DND-41 (cell line): ENCODE measurements at regions not wholly inside any gene's neighbourhood (a gene's known extent, or its start where the extent isn't known, plus 50 kb on each side); places are given as distances from the start of the nearest gene placed in this dataset.

Source experiments
- ATAC-seq: fragments of 200-7000 bp; cut with Tn5 transposase; 3 replicates; pipeline ENCODE4 v1.9.1; 2021; ENCODE audit warnings: low read depth; ENCODE audit not compliant: insufficient read depth
- DNase-seq: peaks from one replicate; pipeline ENCODE4 v3.0.0-alpha.2; 2020
- H2AFZ ChIP-seq: 2 replicates; pipeline ENCODE4 v1.6.0; 2012; ENCODE audit warnings: low read depth, low read length
- H3K27ac ChIP-seq: 2 replicates; pipeline ENCODE4 v1.5.1; 2012; ENCODE audit warnings: low read length, inconsistent platforms
- H3K27me3 ChIP-seq: fragments of 200-600 bp; sonication (generic); 2 replicates; pipeline ENCODE4 v1.6.0; 2012; ENCODE audit warnings: low read length, mild to moderate bottlenecking, inconsistent platforms; ENCODE audit not compliant: insufficient read depth, poor library complexity
- H3K36me3 ChIP-seq: 2 replicates; pipeline ENCODE4 v1.5.1; 2012; ENCODE audit warnings: low read length, inconsistent platforms; ENCODE audit not compliant: insufficient read depth
- H3K4me1 ChIP-seq: 2 replicates; pipeline ENCODE4 v1.5.1; 2012; ENCODE audit warnings: mild to moderate bottlenecking, low read length; ENCODE audit not compliant: insufficient read depth
- H3K4me2 ChIP-seq: 2 replicates; pipeline ENCODE4 v1.6.0; 2012; ENCODE audit warnings: mild to moderate bottlenecking, moderate library complexity, low read length, inconsistent platforms; ENCODE audit not compliant: insufficient read depth
- H3K4me3 ChIP-seq, 2 experiments: fragments of 200-600 bp in 1 of 2; shearing (Covaris generic) in 1 of 2; 2 replicates each; pipeline ENCODE4 v1.5.1; 2012 to 2016; ENCODE audit warnings: inconsistent platforms in 2 of 2, low read length in 2 of 2, mild to moderate bottlenecking in 2 of 2, low read depth in 1 of 2, moderate library complexity in 1 of 2
- H3K79me2 ChIP-seq: 2 replicates; pipeline ENCODE4 v1.6.0; 2012; ENCODE audit warnings: low read length, inconsistent platforms; ENCODE audit not compliant: insufficient read depth
- H3K9ac ChIP-seq: 2 replicates; pipeline ENCODE4 v1.6.0; 2012; ENCODE audit warnings: low read depth, mild to moderate bottlenecking, inconsistent platforms, low read length, moderate library complexity
- H3K9me3 ChIP-seq: 2 replicates; pipeline ENCODE4 v1.5.1; 2012; ENCODE audit warnings: low read length, moderate library complexity, mild to moderate bottlenecking, inconsistent platforms; ENCODE audit not compliant: insufficient read depth, severe bottlenecking
- H4K20me1 ChIP-seq: 2 replicates; pipeline ENCODE4 v1.6.0; 2012; ENCODE audit warnings: low read length; ENCODE audit not compliant: insufficient read depth
- CTCF ChIP-seq: IDR thresholded peaks from 2 replicates; pipeline ENCODE4 v1.5.1; 2012; ENCODE audit warnings: borderline replicate concordance, low read length, moderate library complexity, mild to moderate bottlenecking; ENCODE audit not compliant: poor library complexity, severe bottlenecking; ENCODE audit errors: extremely low read depth
- EZH2 ChIP-seq: IDR thresholded peaks from 3 replicates; pipeline ENCODE4 v1.6.1; 2012; ENCODE audit warnings: borderline replicate concordance, low read depth, mild to moderate bottlenecking, moderate library complexity, low read length, inconsistent platforms; ENCODE audit not compliant: severe bottlenecking

GRCh38 chr18:73509460-73509859 lies 638.2 kb downstream of the FBXO15 start:
- peaks cover 3% of the 10 kb centered on the region for H3K9me3 ChIP-seq
- H3K27me3 ChIP-seq: no peaks in the 10 kb centered on the region
- H3K36me3 ChIP-seq: no peaks in the 10 kb centered on the region
- H2AFZ ChIP-seq: no peak overlapping the region
- DNase-seq (no peak), ATAC-seq (no peak)
- H3K4me3 ChIP-seq: no peak overlapping the region
- no peak overlapping the region for H3K4me2 ChIP-seq
- H3K27ac ChIP-seq: no peak overlapping the region
- no peaks in the 10 kb centered on the region for H4K20me1 ChIP-seq
- H3K4me1 ChIP-seq: no peaks in the 10 kb centered on the region
- H3K79me2 ChIP-seq: no peaks in the 10 kb centered on the region
- H3K9ac ChIP-seq: no peak overlapping the region
- TF ChIP-seq CTCF (no peak), EZH2 (no peak)

GRCh38 chr18:73503326-73503725 lies 635.5 kb upstream of the NETO1 start:
- no peak for ATAC-seq
- Histone ChIP-seq H3K4me3 (no peak overlapping the region), H3K4me1 (no peaks in the 10 kb centered on the region)

GRCh38 chr18:73487966-73488365 lies 620.2 kb upstream of the NETO1 start:
- Histone ChIP-seq H3K36me3 (no peaks in the 10 kb centered on the region), H3K4me3 (no peak overlapping the region), H3K9me3 (no peaks in the 10 kb centered on the region), H3K79me2 (no peaks in the 10 kb centered on the region), H3K9ac (no peak overlapping the region), H3K27me3 (no peaks in the 10 kb centered on the region), H3K4me1 (no peaks in the 10 kb centered on the region), H4K20me1 (no peaks in the 10 kb centered on the region), H3K27ac (no peak overlapping the region), H2AFZ (no peak overlapping the region), H3K4me2 (no peak overlapping the region)
- DNase-seq (no peak), ATAC-seq (no peak)
- TF ChIP-seq EZH2: no peak
- no peak for TF ChIP-seq CTCF

More at GRCh38 chr18:73503326-73503725, 635.5 kb upstream of the NETO1 start:
- Histone ChIP-seq H3K36me3 (no peaks in the 10 kb centered on the region), H2AFZ (no peak overlapping the region), H3K27me3 (no peaks in the 10 kb centered on the region), H3K9ac (no peak overlapping the region), H3K79me2 (no peaks in the 10 kb centered on the region), H4K20me1 (no peaks in the 10 kb centered on the region), H3K27ac (no peak overlapping the region), H3K4me2 (no peak overlapping the region), H3K9me3 (no peaks in the 10 kb centered on the region)
- TF ChIP-seq CTCF: no peak
- no peak for TF ChIP-seq EZH2
- no peak for DNase-seq

- no peaks in the 10 kb centered on the region for H3K79me2 ChIP-seq
- no peaks in the 10 kb centered on the region for H3K9me3 ChIP-seq
- no peaks in the 10 kb centered on the region for H4K20me1 ChIP-seq
- H2AFZ ChIP-seq: no peak overlapping the region
- H3K27ac ChIP-seq: no peak overlapping the region
- H3K27me3 ChIP-seq: no peaks in the 10 kb centered on the region
- H3K4me3 ChIP-seq: no peak overlapping the region
- DNase-seq (no peak), ATAC-seq (no peak)
- H3K36me3 ChIP-seq: no peaks in the 10 kb centered on the region
- no peak overlapping the region for H3K9ac ChIP-seq
- no peak overlapping the region for H3K4me2 ChIP-seq
- TF ChIP-seq CTCF: no peak
- TF ChIP-seq EZH2: no peak
- H3K4me1 ChIP-seq: no peaks in the 10 kb centered on the region
These were observed 617.4 kb upstream of the NETO1 start for GRCh38 chr18:73485166-73485565.
